HG03432 (cell line): ENCODE measurements at regions not wholly inside any gene's neighbourhood (a gene's known extent, or its start where the extent isn't known, plus 50 kb on each side); places are given as distances from the start of the nearest gene placed in this dataset.

Source experiments
- ATAC-seq: cut with Tn5 transposase; IDR thresholded peaks from one replicate; pipeline ENCODE4 v1.9.1; 2021; ENCODE audit warnings: mild to moderate bottlenecking, moderate library complexity; ENCODE audit not compliant: unreplicated experiment

DNA sequence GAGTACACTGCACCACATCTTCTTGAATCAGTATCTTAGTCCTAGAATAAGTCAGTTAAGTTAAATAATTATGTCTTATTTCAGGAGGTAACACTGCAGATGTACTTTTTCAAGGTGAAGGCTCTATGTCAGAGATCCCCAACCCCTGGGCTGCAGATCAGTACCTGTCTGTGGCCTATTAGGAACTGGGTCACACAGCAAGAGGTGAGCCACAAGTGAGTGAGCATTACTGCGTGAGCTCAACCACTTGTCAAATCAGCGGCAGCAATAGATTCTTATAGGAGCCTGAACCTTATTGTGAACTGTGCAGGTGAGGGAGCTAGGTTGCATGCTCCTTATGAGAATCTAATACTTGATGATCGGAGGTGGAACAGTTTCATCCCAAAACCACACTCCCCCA, 851.9 kb upstream of the ALCAM start:
- ATAC-seq: no peak

DNA sequence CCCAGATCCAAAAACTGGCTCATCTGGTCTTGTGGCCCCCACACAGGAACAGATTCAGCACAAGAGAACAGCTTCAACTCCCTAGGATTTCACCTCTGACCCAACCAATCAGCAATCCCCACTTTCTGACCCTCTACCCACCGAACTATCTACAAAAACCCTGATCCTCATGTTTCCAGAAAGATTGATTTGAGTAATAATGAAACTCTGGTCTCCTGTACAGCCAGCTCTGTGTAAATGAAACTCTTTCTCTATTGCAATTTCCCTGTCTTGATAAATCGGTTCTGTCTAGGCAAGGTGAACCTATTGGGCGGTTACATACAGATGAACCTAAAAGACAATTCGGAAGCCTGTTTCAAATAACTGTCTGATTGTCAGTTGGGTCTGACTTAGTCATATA, 847.6 kb upstream of the ALCAM start:
- peak; percentile 37 for ATAC-seq

DNA sequence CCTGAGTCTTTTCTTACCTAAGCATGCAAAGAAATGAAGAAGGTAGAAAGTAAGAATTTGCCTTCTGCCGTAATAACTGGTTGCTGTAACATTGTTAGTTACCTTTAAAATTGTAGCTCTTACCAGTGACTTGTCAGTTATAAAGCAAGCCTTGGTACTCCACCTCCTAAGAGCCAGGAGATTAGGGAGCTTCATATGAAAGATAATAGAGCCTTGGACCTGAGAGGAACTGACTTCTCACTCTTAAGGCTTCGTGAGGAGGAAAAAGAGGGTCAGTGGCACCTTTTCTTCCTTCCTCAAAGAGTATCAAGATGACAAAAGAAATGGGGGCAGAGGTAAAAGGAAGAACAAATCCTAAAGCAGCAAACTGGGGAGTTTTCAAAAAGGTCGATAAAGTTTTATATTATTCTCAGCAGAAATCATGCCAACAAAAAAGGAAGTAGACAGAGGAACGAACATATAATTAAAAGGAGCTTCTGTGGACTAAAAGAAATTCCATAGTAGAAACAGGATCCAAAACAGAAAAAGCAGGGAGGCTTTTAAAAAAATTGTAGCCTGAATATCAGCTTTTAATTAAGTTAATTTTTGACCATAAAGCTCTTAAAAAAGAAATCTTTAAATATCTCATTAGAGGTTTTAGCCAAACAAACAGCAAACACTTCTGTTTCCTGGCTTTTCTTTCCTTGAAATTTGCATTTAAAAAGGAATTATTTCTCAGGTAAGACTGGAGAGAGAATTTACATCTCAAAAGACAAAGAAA, 847.1 kb upstream of the ALCAM start:
- ATAC-seq: no peak

DNA sequence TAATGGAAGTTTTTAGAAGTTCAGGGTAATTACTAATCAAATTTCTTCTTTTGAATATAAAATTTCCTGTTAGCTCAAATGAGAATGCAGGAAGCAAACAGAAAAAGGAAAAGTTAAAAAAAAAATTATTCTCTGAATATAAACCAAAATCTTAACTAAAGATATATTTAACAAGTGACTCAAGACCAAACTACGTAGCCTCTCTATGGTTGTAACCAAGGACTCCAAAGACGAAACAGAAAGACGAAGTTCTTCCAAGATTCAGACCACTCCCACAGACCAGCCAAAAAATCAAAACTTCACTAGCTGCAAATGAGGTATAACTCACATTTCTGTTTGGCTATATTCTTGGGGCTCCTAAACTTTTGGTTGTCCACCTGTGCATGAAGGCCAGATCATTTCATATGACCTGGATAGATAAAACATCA, 846.5 kb upstream of the ALCAM start:
- ATAC-seq: peak; percentile 40

DNA sequence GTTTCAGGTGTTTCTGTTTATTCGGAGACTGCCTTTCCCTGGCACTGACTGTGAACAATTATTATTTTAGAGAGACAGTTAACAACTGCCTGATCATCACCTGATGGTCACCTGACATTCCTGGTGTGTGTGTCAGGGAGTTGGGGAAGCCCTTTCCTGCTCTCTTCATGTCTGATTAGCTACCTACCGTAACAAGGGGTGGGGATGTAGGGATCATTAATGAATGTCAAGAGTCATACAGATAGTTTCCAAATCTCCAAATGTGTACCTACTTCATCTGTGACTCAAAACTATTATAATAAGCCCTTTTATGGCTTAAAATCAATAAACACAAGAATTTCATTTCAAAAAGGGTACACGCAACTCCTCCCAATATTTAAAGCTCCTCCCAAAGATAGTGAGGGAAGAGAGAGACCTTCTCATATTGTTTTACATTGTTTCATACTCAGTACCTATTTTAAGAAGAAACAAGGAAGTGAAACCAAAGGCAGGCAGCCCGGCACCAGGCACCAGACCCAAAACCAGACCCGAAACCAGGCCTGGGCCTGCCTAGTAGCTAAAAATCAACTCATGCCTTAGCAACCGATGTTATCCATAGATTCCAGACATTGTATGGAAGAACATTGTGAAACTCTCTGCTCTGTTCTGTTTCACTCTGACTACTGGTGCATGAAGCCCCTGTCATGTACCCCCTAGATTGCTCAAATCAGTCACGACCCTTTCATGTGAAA, 844.9 kb upstream of the ALCAM start:
- peak; percentile 62 for ATAC-seq

DNA sequence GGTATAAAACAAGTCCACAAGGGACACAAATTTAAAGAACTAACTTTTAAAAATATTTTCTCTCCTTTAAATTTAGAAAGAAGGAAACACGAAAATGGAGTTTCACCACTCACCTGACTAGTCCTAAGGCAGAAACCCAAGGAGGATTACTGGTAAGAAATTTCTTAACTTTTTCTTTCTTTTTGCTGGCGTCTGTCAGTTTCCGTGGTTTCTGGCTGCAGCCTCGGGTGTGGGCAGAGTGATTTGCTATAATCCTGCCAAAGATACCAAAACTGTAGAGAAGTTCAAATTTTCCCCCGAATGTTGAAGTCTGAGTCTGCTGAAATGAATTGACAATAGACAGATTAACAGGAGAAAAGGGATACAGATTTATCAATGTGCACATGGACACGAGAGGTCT, 843.6 kb upstream of the ALCAM start:
- peak; percentile 14 for ATAC-seq

DNA sequence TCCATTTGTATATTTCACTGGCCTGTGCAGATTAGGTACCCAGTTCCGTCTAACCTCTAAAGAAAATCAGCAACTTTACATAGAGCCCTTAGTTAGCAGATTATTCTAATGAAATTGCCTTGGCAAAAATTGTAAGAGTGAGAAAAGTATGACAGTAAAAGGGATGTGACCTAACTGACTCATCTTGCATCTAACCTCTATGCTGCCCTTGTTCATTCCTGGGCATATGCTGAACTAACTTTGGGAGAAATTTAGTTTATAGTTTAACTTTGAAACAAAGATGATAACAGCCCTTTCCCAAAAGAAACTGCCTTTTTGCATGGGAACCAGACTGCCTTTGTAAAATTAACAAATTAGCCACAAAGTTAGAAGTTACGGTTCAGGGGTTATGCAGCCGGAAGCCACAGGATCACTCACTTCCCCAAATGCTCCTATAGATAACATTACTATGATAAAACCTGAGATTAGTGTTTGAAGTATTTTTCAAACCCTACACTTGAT, 839.8 kb upstream of the ALCAM start:
- ATAC-seq: peak; percentile 88

DNA sequence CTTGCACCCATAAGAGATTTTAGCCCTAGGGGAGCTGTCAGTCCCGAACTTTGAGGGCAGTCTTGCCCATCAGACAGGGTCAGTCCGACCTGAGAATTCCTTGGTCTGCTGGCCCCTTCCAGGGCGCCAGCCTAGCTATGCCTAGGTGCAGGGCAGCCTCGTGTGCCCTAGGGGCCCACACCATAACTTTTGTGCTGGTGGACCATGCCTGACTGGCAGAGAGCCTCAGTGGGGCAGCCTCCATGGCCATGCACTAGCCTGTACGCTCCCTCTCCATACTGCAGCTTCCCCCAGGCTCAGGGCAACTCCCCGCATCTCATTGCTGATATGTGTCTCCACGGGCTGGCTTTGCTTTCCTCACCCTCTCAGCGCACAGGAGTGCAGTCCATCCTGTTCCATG, 835.8 kb upstream of the ALCAM start:
- ATAC-seq: no peak

DNA sequence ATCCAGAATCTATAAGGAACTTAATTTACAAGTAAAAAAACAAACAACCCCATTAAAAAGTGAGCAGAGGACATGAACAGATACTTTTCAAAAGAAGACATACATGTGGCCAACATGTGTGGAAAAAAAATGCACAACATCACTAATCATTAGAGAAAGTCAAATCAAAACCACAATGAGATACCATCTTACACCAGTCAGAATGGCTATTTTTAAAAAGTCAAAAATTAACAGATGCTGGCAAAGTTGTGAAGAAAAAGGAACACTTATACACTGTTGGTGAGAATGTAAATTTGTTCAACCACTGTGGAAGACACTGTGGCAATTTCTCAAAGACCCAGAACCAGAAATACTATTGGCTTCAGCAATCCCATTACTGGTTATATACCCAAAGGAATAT, 830.0 kb upstream of the ALCAM start:
- no peak for ATAC-seq

DNA sequence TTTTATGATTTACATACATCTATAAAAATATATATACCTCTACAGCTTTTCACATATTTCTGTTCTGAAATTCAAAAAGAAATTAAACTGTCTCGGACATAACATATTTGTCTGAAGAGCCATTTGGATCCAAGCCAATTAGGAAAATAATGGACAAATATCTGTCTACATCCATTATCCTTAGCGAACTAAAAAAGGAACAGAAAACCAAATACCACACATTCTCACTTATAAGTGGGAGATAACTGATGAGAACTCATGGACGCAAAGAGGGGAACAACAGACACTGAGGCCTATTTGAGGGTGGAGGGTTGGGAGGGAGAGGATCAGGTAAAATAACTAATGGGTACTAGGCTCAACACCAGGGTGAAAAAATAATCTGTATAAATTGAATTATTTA, 829.4 kb upstream of the ALCAM start:
- ATAC-seq: no peak

DNA sequence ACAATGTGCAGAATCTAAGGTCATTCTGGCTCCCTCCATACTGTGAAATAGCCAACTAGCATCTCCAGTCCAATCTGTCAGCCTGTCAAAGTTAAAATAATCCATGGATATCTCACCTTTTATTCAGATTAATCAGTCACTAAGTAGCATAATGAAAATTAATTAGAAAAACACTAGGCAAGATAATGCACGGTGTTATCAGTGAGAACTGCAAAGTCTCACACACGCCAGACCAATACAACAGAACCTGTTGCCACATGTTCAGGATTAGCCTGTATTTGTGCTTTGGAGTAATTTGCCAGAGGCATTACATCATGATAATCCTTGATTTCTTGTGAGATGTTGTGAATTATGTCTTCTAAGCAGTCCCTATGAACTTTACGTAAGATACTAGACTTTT, 820.4 kb upstream of the ALCAM start:
- ATAC-seq: no peak

DNA sequence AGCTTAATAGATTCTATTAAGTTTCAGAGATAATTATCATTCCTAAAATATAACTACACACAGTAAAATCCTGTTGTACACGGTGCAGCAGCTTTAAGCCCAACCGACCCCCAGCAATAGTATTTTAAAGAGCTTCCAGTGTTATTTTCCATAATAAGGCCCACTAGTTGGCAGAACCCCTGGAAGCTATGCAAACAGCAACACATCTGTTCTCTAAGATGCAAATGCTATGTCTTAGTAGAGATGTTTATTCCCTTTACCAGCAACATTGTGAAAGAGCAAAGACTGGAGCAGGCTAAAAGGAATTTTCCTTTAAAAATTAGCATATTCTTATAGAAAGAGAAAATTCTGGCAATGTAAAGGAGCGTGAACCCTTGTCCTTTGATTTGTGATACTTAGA, 819.7 kb upstream of the ALCAM start:
- ATAC-seq: no peak

DNA sequence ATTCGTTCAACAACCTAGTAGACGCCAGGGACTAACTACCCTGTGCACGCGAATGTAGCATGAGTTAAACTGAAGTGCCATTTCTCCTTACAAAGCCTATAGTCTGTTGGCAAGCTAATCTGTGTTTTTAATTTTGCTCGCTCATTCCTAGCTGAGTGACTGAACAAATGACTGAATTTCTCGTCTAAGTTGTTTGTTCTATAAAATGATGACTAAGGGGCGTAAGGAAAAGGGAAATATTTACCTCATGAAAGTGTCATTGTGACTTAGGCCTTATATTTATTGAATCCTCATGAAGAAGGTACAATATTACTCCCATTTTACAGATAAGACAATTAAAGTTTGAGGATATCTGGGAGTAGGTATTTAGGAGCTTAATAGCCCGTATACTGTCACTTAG, 818.3 kb upstream of the ALCAM start:
- ATAC-seq: no peak

DNA sequence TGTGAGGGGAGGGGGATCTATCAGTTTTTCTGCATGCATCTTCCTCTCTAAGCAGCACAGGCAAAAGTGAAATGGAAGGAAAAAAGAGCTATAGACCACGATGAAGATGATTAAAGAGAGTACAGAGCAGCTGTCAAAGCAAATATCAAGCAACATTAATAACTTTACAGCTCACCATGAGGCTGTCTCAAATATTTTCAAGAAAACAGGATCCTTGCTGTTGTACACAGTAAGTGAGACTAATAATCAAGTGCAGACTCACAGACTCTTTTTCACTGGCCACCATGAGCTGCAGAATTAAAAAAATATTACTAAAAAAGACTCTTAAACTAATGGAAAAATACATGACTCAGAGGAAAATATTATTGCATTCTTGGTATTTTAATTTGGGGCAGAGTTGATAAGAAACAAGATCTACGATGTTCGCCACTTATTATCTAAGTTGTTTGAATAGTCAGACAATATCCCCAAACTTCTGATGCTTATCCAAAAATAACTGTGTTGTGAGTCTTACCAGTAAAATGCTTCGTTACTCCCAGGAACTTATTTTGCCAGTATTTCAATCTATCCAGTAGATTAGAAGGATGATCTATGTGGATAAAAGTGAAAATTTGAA, 817.5 kb upstream of the ALCAM start:
- no peak for ATAC-seq

DNA sequence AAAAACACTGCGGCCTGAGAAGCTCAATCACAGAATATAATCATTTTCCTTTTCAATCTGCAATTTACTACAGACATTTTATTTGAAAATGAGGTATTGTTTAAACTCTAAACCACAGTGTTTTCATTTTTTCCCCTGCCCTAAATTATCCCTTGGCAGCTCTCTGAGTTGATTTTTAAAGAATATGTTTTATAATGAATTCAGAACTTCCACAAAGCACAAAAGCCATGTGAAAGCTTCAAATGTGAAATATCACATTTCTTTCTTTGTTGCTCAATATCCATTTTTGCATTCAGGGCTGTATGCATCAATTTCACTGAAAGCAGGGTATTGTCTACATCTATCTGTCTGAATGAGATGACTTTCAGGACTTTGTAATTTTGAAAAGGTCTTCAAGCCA, 813.6 kb upstream of the ALCAM start:
- no peak for ATAC-seq

DNA sequence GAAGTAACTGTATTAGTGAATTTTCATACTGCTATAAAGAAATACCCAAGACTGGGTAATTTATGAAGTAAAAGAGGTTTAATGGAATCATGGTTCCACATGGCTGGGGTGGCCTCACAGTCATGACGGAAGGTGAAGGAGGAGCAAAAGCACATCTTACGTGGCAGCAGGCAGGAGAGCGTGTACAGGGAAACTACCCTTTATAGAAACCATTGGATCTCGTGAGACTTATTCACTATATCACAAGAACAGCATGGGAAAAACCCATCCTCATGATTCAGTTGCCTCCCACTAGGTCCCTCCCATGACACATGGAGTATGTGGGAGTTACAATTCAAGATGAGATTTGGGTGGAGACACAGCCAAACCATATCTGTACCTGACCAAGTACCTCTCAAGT, 812.3 kb upstream of the ALCAM start:
- ATAC-seq: no peak

DNA sequence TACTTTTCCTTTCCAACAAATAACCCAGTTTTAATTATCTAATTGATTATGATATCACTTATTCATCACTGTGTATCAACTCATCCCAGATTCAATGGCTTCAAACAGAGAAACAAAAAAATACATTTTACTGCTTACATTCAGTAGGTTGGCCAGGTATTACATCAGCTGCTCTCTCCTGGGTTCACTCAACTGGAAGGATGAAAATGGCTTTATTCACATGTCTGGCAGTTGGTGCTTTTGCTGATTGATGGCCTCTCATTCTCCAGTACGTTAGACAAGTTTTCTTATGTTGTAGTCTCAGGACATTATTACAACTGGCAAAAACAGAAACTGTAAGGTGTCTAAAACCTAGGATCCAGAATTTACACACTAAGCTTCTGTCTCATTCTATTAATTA, 811.0 kb upstream of the ALCAM start:
- no peak for ATAC-seq

DNA sequence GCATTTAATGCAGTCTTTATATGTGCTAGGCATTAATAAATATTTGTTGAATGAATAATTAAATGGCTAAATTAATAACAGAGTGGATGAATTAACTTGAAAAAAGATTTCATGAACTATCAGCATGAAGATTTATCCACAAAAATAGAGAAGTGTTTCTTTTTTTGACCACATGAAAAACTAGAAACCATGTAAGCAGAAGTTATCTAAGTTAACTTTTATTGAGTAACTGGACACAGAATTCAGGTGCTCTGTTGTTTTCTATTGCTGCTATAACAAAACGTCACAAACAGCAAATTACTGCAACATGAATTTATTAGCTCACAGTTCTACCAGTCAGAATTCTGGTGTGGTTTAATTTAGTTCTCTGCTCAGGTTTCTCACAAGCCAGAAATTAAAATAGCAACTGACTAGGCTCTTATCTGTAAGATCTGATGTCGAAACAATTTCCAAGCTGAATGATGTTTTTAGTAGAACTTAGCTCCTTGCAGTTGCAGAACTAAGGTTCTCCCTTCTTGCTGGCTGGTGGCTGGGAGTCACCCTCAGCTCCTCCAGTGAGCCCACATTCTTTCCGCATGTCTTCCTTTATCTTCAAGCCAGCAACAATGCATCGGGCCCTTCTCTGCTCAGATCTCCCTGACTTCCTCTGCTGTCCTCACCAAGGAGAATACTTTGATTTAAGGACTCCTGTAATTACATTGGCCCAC, 810.2 kb upstream of the ALCAM start:
- no peak for ATAC-seq

DNA sequence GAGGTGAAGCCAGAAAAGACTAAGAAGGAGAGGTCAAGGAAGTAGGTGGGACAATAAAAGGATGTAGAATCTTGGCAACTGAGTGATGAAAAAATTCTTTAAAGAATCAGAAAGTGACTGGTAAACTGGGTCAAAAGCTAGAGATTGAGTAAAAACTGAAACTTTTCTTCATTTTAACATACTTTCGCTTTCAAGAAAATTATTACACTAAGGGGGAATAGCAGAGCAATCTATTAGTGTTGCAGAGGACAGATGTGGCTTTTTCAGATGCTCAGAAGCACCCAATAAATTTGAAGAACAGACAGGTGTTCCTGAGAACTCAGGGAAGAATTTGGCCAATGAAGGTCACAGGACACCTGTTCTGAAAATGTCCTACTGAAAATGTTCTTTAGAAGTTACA, 805.4 kb upstream of the ALCAM start:
- no peak for ATAC-seq

DNA sequence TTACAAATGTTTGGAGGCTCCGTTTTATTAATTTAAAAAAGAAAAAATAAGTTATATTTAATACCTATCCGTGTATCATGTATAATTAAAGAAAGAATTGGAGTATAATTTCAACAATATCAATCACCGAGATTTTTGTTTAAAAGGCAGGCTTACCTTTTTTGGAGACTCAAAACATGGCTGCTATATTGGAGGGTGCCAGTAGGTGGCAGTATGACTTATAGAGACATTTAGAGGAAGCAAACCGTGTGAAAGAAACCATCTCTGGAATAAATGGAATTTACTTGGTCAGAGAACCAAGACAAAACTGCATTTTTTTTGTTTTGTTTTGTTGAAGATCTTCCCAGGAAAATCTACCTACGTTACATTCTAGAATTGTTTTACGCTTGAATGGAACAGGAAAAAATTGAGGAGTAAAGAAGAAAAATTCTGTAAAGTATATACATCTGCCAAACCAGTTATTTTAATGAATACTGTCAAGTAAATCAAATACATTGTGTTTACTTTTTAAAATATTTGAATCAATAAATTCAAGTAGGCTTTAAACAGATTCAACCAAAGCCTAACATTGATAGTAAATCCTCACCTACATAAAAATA, 802.6 kb upstream of the ALCAM start:
- no peak for ATAC-seq

DNA sequence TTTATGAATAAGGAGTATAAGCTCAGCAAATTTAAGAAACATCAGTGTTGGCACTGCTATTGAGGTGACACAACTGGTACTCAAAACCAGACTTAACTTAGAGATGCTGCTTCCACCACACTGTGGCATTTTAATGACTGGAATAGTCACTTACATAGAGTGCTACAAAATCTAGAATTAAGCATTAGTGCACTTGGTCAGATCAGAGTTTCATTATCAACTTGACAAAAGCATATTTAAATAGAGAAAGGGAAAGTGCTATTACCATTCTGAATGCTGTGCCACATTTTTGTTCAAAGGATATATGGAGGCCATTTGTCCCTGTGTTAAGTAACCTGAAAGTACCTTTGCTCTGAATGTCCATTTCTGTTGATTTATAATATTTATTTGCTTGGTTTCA, 800.7 kb upstream of the ALCAM start:
- ATAC-seq: no peak
